Activated naive CD4-positive, alpha-beta T cell (primary cell): ENCODE measurements at regions not wholly inside any gene's neighbourhood (a gene's known extent, or its start where the extent isn't known, plus 50 kb on each side); places are given as distances from the start of the nearest gene placed in this dataset.
"Not testable (repeated sequence)": the region's sequence is repeated elsewhere in the genome, so short reads cannot be mapped to it uniquely, and the experiment has no call there.

Source experiments
- DNase-seq, 4 experiments: peaks; one replicate each; lab custom pipeline; 2025; lab: John Stamatoyannopoulos, UW

DNA sequence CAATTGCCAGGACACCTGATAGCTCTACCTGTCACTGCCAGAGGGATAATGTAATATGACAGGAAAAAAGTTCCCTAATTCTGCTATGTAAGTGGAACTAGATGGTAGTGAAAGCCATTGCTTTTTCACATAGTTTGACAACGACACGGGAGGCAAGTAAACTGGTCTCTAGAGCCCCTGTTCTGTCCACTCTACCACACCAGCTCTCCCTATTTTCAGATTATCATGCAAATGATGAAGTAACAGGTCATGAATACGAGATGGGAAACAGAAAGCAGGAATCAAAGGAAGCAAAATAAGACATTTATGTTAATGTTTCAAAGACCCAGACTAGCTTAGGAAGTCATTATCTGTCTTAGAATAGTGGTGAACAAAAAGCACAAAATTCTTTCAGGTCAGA lies 56.2 kb downstream of the TAF11L14 start:
- no peak for DNase-seq

DNA sequence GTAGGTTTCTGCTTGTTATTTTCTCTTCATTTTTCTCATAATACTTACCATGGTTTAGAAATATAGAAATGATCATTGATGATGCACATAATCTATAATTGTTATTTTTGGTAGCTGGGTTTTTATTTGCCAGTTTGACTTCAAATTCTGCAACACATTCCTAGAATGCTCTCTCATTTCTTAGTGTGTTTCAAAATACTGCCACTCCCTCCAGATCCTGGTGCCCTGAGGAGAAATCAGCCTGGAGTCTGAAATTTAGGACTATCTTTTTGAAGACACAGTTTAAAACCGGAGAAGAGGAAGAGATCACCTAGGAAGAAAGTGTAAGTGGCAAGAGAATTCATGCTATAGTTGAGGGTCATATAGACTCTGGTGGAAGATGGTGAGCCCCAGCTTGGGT lies 57.5 kb downstream of the TAF11L14 start:
- no peak for DNase-seq

DNA sequence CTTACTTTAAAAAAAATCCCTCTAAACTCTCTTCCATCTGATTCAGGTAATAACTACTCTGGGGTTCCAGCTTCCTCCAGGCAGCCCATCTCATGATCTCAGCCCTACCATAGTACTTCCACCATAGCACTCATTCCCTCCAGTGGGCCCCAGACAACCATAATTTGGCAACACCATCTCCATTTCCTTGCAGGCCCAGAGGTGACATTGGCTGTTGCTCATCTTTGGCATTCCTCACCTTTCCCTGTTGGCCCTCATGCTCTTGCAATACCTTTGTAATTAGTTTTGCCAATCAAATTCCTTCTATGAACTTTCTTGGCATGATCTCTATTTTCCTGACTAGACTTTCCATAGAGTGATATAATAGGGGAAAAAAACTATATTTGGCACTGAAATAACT lies 60.1 kb downstream of the TAF11L14 start:
- DNase-seq, result no peak

DNA sequence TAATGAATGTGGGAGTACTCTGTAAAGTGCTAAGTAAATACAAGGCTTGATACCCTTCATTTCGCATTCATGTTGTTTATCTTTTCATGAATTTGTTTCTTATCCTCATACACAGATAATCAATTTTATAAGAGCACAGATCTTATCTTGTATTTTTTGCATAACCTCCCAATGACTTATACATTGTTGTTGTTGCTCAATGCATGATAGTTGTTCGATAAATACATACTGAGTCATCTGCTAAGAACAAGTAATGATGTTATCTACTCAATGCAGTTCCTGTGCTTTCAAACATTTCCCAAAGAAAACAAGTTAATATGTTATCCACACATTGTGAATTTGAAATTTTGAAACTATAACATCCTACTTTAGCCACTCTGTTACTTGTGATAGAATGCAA lies 60.7 kb downstream of the TAF11L14 start:
- DNase-seq, result no peak

DNA sequence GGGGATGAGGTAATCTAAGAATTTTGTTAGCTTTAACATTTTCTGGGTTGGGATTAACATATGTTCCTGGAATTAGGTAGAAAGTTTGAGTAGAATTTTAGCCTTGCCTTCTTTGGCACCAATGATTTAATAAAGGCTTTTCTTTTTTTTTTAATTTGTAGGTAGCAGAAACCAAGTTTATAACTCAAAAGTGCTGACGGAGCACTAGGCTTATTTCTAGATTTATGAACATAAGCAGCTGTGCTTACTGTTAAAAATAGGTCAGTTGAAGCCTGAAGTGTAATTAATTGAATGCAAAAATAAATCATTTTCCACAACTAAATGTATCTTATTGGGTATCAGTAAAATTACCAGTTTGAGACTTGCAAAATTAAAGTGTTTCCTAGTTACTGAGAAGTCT lies 62.4 kb downstream of the TAF11L14 start:
- DNase-seq, result no peak

DNA sequence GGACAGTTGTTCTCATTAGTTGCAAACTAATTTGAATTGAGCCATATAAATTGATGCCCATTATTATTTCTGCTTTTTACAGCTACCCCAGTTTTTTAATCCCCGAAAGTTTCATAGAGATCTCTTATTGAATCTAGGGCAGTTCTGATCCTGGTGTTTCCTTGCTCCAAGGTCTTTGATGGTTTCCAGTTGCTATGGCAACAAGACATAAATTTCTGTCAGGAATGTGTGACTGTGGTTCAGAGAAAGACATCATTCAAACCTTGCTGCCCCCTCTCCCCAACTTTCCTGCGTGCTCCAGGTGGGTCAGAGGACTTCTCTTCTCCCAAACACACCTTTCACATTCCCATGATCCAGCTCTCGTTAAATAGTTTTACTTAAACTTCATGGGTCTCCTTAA lies 63.4 kb downstream of the TAF11L14 start:
- DNase-seq, result no peak

DNA sequence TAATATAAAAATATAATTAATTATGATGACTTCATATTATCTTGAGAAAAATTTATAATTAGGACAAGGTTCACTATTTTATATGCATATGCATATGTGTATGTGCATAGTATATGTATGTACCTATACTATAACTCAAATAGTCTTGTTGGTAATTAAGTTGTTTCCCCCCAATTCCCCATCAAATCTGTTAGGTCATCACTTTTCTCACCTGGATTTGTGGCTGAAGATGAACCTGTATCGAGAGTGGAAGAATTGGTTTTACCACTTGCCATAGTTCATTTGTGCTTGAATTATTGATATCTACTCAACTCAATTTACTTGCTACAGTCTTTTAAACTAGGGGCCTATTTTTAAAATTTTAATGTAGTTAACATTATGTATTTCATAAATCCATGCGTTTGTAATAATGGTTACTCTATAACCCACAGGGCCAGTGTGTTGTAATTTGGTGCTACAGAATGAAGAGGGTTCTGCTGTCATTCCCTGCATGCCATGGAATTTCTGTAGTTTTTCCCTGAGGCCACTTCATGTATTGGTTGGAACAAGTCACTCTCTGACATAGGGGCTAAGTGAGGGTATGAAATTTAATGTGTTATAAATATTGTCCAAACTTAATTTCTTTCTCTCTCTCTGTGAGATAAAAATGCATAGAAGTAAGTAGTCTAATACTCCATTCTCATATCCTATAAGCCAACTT lies 74.9 kb downstream of the TAF11L14 start:
- no peak for DNase-seq

DNA sequence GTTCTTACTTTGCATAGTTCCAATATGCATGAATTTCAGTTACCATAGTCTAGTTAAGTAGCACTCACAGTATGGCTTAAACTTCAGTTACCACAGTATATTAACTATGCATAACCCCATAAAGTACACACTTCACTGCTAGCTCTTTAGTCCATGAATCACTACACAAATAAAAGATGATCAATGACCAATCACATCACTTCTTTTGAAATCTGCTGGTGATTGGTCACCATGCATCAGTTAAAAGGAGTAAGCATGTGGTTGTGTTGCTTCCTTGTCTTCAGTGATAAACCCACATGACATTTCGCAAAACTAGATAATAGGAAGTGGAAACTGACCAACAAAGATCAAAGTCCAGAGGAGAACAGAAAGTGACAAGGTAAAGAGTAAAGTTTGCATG lies 79.0 kb downstream of the TAF11L14 start:
- DNase-seq, result no peak

DNA sequence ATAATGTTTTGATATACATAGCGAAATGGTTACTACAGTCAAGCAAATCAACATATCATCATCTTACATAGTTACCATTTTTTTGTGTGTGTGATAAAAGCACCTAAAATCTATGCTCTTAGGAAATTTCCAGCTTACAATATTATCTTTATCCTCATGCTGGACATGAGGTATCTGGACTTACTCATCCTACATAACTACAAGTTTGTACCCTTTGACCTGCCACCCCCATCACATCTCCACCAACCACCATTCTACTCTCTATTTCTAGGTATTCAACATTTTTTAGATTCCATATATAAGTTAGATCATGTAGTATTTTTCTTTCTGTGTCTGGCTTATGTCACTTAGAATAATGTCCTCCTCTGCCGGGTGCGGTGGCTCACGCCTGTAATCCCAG lies 79.9 kb downstream of the TAF11L14 start:
- DNase-seq, result no peak

DNA sequence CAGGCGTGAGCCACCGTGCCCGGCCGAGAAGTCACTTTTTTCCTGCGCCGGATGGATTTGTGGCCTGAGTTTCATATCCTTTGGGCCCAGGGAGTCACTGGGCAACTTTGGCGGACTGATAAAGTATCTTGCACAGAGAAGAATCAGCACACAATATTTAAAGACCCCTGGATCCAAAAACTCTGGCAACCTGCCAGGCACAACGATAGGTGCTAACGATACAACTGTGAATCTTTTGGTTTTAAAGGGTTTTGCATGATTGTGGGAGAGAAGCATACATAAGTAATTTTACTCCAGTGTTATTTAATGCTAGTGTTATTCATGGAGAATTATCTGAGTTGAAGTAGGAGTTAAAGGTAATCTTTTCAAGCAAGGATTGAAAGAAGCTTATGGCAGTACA lies 85.3 kb downstream of the TAF11L14 start:
- no peak for DNase-seq

DNA sequence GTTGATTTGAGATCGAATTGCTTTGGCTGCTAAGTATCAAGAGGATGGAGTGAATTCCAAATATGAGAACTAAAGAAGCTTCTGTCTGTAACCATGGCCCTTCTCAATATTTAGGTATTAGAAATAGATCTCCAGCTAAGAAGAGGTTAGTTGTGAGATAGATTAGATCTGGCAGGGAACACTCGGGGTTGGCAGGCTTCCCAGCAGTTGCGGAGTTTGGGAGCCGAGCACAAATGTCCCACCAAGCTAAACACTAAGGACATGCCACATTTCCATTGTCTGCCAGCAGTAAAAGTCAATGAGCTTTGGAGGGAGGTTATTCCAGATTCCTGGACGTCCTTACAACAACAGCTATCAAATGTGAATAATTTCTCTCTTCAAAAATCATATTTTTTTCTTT lies 85.8 kb downstream of the TAF11L14 start:
- DNase-seq, result no peak

DNA sequence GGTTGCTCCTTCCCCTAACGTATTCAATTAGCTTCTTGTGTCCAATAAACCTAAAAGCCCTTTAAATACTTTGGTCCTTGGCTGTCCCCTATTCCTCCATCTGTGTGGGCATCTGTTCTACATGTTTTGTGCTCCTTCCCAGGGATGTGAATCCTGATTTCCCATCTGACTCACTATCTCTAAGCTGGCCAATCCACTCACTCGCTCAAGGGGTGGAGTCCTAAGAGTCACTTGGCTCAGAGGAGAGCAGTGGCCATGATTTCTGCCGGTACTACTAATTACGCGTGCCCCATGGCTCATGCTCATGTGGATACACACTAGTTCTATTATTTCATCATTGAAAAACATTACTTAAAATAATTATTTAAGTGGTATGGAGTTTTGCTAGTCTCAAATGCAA lies 89.6 kb downstream of the TAF11L14 start:
- DNase-seq, result no peak

DNA sequence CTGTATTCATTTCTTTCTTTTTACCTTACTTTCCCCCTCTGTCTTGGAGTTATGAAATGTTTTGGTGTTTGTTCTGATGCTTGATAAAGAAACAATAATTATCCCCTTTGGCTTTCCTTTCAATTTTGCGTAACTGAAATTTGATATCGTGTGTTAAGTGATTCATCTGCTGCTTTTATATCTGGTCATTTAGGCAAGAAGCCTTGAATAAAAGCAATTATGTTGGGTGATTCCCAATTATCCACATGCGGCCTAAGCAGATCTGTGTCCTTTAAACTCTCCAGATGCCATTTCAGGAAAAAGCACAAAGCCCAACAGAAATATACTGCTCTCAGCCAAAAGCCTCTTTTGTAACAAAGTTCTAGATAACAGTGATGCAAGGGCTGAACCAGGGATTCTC lies 92.8 kb downstream of the TAF11L14 start:
- no peak for DNase-seq

DNA sequence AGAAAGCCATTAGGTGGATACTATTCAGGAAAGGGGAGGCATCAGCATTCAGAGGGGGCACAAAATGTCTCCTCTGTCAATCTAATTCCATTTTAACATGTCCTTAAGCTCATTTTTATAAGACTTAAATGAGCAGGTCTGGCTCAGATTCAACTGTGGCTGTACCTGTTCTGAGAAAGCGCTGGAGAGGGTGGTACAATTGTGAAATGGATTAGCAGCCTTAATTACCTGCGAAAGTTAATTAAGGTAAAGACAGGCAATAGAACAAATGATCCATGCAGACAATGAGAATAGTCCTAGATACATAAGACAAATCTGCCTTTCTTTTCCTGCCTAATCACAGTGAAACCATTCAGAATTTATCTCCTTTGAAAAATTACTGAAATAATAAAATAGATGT lies 96.2 kb downstream of the TAF11L14 start:
- no peak for DNase-seq

DNA sequence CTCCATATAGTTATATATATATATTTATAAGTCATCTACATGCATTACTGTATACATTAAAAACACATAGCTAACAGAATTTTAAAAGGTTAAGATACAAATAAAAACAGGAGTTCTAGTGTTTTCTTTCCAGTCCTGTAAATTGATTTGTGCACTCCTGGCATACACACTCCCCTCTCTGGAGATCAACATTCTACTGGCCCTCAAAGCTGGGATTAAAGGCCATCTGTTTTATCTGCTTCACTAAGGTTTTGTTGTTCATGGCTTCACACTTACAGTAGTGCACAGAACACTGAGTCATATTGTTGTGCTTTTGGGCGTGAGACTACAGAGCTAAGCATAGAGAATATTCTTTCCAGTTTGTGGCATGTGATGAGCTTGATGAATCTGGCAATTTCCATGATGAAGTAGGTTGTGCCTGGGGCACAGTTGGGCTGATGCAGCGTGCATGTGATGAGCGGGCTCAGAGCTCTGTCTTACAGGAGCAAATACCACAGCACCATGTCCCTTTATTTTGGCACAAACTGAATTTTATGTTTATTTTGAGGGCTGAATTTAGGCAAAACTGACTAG lies 98.2 kb downstream of the TAF11L14 start:
- DNase-seq, result no peak

DNA sequence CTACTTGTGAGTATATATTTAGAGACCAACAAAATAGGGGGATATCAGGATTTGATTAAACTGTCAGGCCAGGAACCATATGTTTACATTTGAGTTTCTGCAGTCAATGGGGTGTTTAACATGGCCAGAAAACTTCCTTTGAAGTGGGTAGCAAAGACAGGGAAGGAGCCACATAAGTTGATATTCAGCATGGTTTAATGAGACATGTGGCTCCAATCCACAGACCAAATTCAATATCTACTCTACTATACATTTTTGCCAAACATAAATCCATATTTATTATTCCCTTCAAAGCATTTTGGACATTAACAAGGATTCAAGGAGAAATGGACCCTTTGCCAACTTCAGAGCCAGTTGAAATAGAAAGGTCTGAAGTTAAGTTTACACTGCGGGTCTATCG lies 99.8 kb downstream of the TAF11L14 start:
- no peak for DNase-seq

DNA sequence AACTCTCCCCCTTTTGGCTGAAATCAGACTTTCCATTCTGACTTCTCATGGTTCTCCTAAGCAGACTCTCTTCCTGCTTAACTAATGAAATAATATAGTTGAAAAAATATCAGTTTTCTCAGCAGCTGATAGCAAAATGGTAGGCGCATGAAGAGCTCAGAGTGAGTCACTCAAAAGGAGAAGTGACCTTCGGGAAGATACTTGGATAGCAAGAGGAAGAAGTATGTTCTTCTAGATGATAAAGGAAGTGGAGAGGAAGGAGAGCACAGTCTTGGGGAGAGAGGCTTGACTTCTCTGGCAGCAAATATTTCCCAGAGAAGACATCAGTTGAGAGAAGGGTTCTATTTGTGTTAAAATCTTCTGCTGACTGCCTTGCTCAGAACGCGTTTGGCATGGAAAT lies 101.5 kb downstream of the TAF11L14 start:
- DNase-seq, result no peak

DNA sequence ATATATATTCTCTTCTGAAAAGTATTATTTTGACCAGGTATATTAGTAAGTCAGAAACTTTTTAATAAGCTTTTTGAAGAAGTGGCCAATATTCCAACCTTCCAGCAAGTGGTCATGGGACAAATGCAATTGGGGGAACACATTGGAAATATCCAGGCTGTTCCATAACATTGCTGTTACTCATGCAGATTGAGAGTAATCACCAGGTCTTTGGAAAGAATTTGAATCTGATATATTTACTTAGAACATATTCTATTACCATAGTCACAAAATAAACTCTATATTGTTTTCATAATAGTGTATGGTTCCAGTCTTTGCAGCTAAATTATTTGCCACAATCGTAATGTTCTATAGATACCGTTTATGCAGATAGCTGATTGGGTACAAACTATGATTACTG lies 102.8 kb downstream of the TAF11L14 start:
- DNase-seq, result no peak

DNA sequence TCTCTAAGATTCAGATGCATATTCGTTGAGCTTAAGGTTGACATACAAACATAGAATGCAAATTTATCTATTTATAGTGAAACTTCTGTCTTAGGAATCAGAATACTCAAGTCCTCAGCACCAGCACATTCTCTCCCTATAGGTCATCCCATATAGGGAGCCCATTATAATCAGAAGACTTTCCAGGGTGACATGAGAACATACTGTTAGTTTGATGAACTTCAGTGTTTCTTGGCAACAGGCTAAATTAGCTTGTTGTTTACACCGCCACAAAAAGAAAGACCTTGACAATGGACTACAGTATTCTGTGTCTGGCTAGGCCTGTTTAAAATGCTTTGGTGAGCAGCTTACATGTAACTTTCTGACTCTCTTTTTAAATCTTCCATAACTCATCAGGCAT lies 104.2 kb downstream of the TAF11L14 start:
- no peak for DNase-seq

DNA sequence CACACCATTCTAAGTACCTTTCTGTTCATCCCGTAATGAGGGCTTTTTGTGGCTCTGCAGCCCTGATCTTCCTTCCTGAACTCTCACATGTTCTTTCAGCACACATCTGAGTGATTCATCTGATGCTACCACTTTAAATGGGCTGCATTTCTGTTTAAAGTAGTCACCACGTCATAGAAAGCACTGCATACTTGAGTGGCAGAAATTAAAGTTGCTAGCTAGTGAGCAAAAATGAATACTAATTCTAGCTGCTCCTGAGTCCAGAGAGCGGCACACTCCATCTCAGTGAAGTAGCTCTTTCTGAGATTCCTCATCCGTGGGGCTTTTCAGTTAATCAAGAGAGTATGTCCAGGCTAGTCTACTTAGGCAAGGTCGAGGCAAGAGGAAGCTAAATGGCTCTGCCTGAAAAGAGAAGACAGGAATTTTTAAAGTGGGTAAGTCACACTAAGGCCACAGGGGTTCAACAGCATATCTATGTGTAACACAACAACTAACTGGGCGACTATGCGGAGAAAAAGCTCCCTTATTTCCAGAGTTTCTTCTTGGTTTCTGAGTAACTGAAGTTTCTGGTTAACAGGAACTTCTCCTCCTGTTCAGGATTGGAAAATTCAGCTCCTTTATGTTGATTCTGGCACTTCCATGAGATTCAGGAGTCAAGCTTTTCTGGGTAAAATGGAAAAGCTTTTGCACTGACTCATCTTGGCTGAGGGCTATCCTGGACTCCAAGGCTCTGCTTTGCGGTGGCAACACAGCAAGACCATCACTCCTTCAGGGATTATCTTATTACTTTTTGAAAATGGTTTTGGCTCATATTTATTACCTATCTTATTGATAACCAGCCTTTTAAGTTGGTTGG lies 109.5 kb downstream of the TAF11L14 start:
- no peak for DNase-seq

DNA sequence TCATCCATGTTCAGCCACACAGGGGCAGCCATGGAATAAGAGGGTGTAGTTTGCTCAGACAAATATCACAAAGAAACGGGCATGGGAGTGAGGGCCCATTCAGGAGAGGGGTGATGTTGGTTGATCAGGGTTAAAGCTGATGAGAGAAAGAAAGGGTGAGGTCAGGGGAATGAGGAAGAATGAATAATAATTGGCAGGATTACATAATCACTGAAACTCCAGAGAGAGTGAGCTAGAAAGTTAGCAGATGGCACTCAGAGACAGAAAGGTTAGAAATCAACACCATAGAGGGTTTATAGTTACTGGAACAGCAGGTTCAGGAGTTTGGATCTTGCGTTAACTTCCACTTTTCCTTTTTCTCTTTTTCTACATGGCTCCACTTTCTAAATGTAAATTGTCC lies 113.9 kb downstream of the TAF11L14 start:
- no peak for DNase-seq

DNA sequence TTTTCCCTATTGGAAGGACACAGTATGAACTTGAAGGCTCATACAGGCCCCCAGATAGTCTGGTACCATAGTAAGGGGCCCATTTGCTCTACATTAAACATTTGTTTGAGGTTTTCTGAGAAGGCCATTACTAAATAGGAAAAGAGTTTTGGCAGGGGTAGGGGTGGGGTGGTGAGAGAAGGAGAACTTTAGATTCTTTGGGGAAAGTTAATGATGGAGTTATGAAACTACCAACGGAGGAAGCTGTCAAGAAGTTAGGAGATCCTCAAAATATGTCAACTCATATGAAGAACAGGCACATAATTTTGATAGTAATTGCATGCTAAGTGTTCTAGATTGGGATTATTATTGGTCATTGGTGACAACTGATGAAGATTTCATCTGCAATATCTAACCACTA lies 114.7 kb downstream of the TAF11L14 start:
- no peak for DNase-seq

DNA sequence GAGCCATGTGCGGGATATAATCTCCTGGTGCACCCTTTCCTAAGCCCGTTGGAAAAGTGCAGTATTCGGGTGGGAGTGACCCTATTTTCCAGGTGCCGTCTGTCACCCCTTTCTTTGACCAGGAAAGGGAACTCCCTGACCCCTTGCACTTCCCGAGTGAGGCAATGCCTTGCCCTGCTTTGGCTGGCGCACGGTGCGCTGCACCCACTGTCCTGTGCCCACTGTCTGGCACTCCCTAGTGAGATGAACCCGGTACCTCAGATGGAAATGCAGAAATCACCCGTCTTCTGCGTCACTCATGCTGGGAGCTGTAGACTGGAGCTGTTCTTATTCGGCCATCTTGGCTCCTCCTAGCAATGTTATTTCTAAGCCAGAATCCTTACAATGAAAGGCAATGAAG lies 121.1 kb downstream of the TAF11L14 start:
- DNase-seq, result not testable (repeated sequence)
